HepG2 (cell line): ENCODE measurements at regions not wholly inside any gene's neighbourhood (a gene's known extent, or its start where the extent isn't known, plus 50 kb on each side); places are given as distances from the start of the nearest gene placed in this dataset.

Source experiments
- BHLHE40 ChIP-seq: IDR thresholded peaks from 2 replicates; pipeline ENCODE4 v1.6.1; 2011; ENCODE audit warnings: low read length, improper control_type of control experiment
- BRD4 ChIP-seq: sonication (generic); formaldehyde crosslinking; IDR thresholded peaks from 2 replicates; pipeline ENCODE4 v1.4.0; 2020; ENCODE audit warnings: missing genetic modification reagents
- ESRRA ChIP-seq: sonication (generic); formaldehyde crosslinking; IDR thresholded peaks from 2 replicates; pipeline ENCODE4 v1.5.1; 2020; ENCODE audit warnings: mild to moderate bottlenecking, low read depth, missing genetic modification reagents
- GPN1 ChIP-seq: sonication (generic); formaldehyde crosslinking; IDR thresholded peaks from 2 replicates; pipeline ENCODE4 v1.5.1; 2020; ENCODE audit warnings: missing genetic modification reagents, borderline replicate concordance
- JARID2 ChIP-seq: sonication (generic); formaldehyde crosslinking; IDR thresholded peaks from 2 replicates; pipeline ENCODE4 v1.8.1; 2023; ENCODE audit warnings: missing genetic modification reagents, inconsistent platforms; ENCODE audit not compliant: insufficient replicate concordance
- NFIC ChIP-seq: IDR thresholded peaks from 2 replicates; pipeline ENCODE4 v1.6.1; 2012; ENCODE audit warnings: mild to moderate bottlenecking, low read length, inconsistent platforms
- NFRKB ChIP-seq: fragments of 450-650 bp; IDR thresholded peaks from 2 replicates; pipeline ENCODE4 v1.6.1; 2017
- NR3C1 ChIP-seq: sonication (generic); formaldehyde crosslinking; IDR thresholded peaks from 2 replicates; pipeline ENCODE4 v1.4.0; 2020; ENCODE audit warnings: missing genetic modification reagents
- PHF21A ChIP-seq: sonication (generic); formaldehyde crosslinking; IDR thresholded peaks from 2 replicates; pipeline ENCODE4 v1.5.0; 2020; ENCODE audit warnings: mild to moderate bottlenecking, missing genetic modification reagents
- PHF5A ChIP-seq: IDR thresholded peaks from one replicate; pipeline ENCODE4 v1.6.1; 2018; ENCODE audit warnings: low read depth, missing genetic modification reagents; ENCODE audit not compliant: unreplicated experiment
- SIN3A ChIP-seq: IDR thresholded peaks from 2 replicates; pipeline ENCODE4 v1.6.1; 2011; ENCODE audit warnings: low read depth, mild to moderate bottlenecking, control low read depth, low read length, borderline replicate concordance
- SOX6 ChIP-seq, 2 experiments: fragments of 450-650 bp in 1 of 2; sonication (generic) in 1 of 2; formaldehyde crosslinking in 1 of 2; IDR thresholded peaks; 2 replicates each; pipeline versions ENCODE4 v1.4.0 to v1.6.1; 2017 to 2020; ENCODE audit warnings: antibody characterized with exemption in 1 of 2, mild to moderate bottlenecking in 1 of 2, missing genetic modification reagents in 1 of 2
- TCF7 ChIP-seq: sonication (generic); IDR thresholded peaks from 2 replicates; pipeline ENCODE4 v1.6.1; 2016; ENCODE audit warnings: antibody characterized with exemption, low read depth
- TCF7L2 ChIP-seq: IDR thresholded peaks from 2 replicates; pipeline ENCODE4 v1.6.1; 2011; ENCODE audit warnings: mild to moderate bottlenecking, low read depth, low read length, moderate library complexity
- ZNF180 ChIP-seq: sonication (generic); formaldehyde crosslinking; IDR thresholded peaks from 2 replicates; pipeline ENCODE4 v1.4.0; 2020; ENCODE audit warnings: low read depth, missing genetic modification reagents, borderline replicate concordance
- ZNF232 ChIP-seq: sonication (generic); formaldehyde crosslinking; IDR thresholded peaks from 2 replicates; pipeline ENCODE4 v1.4.0; 2020; ENCODE audit warnings: missing genetic modification reagents, borderline replicate concordance
- ZNF282 ChIP-seq: fragments of 450-650 bp; IDR thresholded peaks from 2 replicates; pipeline ENCODE4 v1.6.1; 2018; ENCODE audit not compliant: partially characterized antibody
- ZNF598 ChIP-seq: sonication (generic); formaldehyde crosslinking; IDR thresholded peaks from 2 replicates; pipeline ENCODE4 v1.5.1; 2020; ENCODE audit warnings: mild to moderate bottlenecking, missing genetic modification reagents, borderline replicate concordance
- ZNF713 ChIP-seq: sonication (generic); formaldehyde crosslinking; IDR thresholded peaks from 2 replicates; pipeline ENCODE4 v1.4.0; 2020; ENCODE audit warnings: mild to moderate bottlenecking, missing genetic modification reagents
- ZNF775 ChIP-seq: sonication (generic); formaldehyde crosslinking; IDR thresholded peaks from 2 replicates; pipeline ENCODE4 v1.4.0; 2020; ENCODE audit warnings: missing genetic modification reagents, mild to moderate bottlenecking, moderate library complexity, borderline replicate concordance
- ZNF790 ChIP-seq: sonication (generic); formaldehyde crosslinking; IDR thresholded peaks from 2 replicates; pipeline ENCODE4 v1.8.0; 2022; ENCODE audit warnings: missing genetic modification reagents, mild to moderate bottlenecking, borderline replicate concordance
- ZNF816 ChIP-seq: sonication (generic); formaldehyde crosslinking; IDR thresholded peaks from 2 replicates; pipeline ENCODE4 v1.8.0; 2022; ENCODE audit warnings: missing genetic modification reagents, mild to moderate bottlenecking, borderline replicate concordance
- ZSCAN25 ChIP-seq: sonication (generic); formaldehyde crosslinking; IDR thresholded peaks from 2 replicates; pipeline ENCODE4 v1.8.0; 2022; ENCODE audit warnings: mild to moderate bottlenecking, missing genetic modification reagents
- TF ChIP-seq, protein P1 (sequence below): sonication (generic); formaldehyde crosslinking; IDR thresholded peaks from 2 replicates; pipeline ENCODE4 v1.5.0; 2020; ENCODE audit warnings: mild to moderate bottlenecking, missing genetic modification reagents
- TF ChIP-seq, protein P2 (sequence below): sonication (generic); formaldehyde crosslinking; IDR thresholded peaks from 2 replicates; pipeline ENCODE4 v1.4.0; 2020; ENCODE audit warnings: mild to moderate bottlenecking, missing genetic modification reagents
- TF ChIP-seq, protein P3 (sequence below): sonication (generic); formaldehyde crosslinking; IDR thresholded peaks from 2 replicates; pipeline ENCODE4 v1.9.0; 2021; ENCODE audit warnings: missing genetic modification reagents, borderline replicate concordance

- no peak for TF ChIP-seq SOX6 (IDR thresholded peaks at IDR 0.05)
- peak; percentile 95 for TF ChIP-seq SOX6 (CRISPR knock-in tag; IDR thresholded peaks at IDR 0.05)
- TF ChIP-seq ZNF816 (CRISPR knock-in tag), result no peak
- no peak for TF ChIP-seq ESRRA (CRISPR knock-in tag)
- no peak for TF ChIP-seq NR3C1 (CRISPR knock-in tag)
- no peak for TF ChIP-seq BHLHE40
- no peak for TF ChIP-seq ZSCAN25
- no peak for TF ChIP-seq ZNF790
- no peak for TF ChIP-seq ZNF282
- no peak for TF ChIP-seq JARID2 (CRISPR knock-in tag)
- TF ChIP-seq PHF21A (CRISPR knock-in tag), result peak; percentile 22; the same call in 1 of the 2 replicates
- TF ChIP-seq ZNF232 (CRISPR knock-in tag), result no peak
- no peak for TF ChIP-seq ZNF713 (CRISPR knock-in tag)
- TF ChIP-seq, protein P1, sequence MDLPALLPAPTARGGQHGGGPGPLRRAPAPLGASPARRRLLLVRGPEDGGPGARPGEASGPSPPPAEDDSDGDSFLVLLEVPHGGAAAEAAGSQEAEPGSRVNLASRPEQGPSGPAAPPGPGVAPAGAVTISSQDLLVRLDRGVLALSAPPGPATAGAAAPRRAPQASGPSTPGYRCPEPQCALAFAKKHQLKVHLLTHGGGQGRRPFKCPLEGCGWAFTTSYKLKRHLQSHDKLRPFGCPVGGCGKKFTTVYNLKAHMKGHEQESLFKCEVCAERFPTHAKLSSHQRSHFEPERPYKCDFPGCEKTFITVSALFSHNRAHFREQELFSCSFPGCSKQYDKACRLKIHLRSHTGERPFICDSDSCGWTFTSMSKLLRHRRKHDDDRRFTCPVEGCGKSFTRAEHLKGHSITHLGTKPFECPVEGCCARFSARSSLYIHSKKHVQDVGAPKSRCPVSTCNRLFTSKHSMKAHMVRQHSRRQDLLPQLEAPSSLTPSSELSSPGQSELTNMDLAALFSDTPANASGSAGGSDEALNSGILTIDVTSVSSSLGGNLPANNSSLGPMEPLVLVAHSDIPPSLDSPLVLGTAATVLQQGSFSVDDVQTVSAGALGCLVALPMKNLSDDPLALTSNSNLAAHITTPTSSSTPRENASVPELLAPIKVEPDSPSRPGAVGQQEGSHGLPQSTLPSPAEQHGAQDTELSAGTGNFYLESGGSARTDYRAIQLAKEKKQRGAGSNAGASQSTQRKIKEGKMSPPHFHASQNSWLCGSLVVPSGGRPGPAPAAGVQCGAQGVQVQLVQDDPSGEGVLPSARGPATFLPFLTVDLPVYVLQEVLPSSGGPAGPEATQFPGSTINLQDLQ (CRISPR knock-in tag), result no peak
- peak; percentile 34; the same call in 1 of the 2 replicates for TF ChIP-seq TCF7
- TF ChIP-seq, protein P2, sequence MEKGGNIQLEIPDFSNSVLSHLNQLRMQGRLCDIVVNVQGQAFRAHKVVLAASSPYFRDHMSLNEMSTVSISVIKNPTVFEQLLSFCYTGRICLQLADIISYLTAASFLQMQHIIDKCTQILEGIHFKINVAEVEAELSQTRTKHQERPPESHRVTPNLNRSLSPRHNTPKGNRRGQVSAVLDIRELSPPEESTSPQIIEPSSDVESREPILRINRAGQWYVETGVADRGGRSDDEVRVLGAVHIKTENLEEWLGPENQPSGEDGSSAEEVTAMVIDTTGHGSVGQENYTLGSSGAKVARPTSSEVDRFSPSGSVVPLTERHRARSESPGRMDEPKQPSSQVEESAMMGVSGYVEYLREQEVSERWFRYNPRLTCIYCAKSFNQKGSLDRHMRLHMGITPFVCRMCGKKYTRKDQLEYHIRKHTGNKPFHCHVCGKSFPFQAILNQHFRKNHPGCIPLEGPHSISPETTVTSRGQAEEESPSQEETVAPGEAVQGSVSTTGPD (CRISPR knock-in tag), result no peak
- no peak for TF ChIP-seq PHF5A (CRISPR knock-in tag)
- no peak for TF ChIP-seq NFIC
- no peak for TF ChIP-seq NFRKB
- no peak for TF ChIP-seq TCF7L2
- no peak for TF ChIP-seq SIN3A
- TF ChIP-seq ZNF598 (CRISPR knock-in tag), result no peak
- no peak for TF ChIP-seq ZNF180 (CRISPR knock-in tag)
- no peak for TF ChIP-seq GPN1 (CRISPR knock-in tag)
- no peak for TF ChIP-seq ZNF775
- TF ChIP-seq BRD4 (CRISPR knock-in tag), result no peak
- TF ChIP-seq, protein P3, sequence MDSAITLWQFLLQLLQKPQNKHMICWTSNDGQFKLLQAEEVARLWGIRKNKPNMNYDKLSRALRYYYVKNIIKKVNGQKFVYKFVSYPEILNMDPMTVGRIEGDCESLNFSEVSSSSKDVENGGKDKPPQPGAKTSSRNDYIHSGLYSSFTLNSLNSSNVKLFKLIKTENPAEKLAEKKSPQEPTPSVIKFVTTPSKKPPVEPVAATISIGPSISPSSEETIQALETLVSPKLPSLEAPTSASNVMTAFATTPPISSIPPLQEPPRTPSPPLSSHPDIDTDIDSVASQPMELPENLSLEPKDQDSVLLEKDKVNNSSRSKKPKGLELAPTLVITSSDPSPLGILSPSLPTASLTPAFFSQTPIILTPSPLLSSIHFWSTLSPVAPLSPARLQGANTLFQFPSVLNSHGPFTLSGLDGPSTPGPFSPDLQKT, result no peak
Observed at GRCh38 chr1:93753791-93754763, 72.4 kb upstream of the BCAR3 start (continued).
